Neuronal stem cell (in vitro differentiated cells): ENCODE measurements at regions not wholly inside any gene's neighbourhood (a gene's known extent, or its start where the extent isn't known, plus 50 kb on each side); places are given as distances from the start of the nearest gene placed in this dataset.

Experiments used
- DNase-seq: peaks from one replicate; pipeline ENCODE4 v3.0.0-alpha.2; 2013; ENCODE audit warnings: low spot score
- H2AFZ ChIP-seq: one replicate; pipeline ENCODE4 v1.6.1; 2013; ENCODE audit warnings: mild to moderate bottlenecking, low read length, inconsistent platforms
- H2AK5ac ChIP-seq: 2 replicates; pipeline ENCODE4 v1.6.1; 2013; ENCODE audit warnings: low read depth, mild to moderate bottlenecking, inconsistent platforms, low read length, moderate library complexity, mixed read lengths
- H2BK120ac ChIP-seq: 2 replicates; pipeline ENCODE4 v1.6.1; 2013; ENCODE audit warnings: low read depth, mild to moderate bottlenecking, inconsistent platforms, low read length, moderate library complexity, mixed read lengths
- H2BK12ac ChIP-seq: one replicate; pipeline ENCODE4 v1.6.1; 2013; ENCODE audit warnings: low read length, inconsistent platforms
- H2BK15ac ChIP-seq: 2 replicates; pipeline ENCODE4 v1.6.1; 2013; ENCODE audit warnings: mild to moderate bottlenecking, low read length, inconsistent platforms, mixed read lengths
- H2BK5ac ChIP-seq: one replicate; pipeline ENCODE4 v1.6.1; 2013; ENCODE audit warnings: inconsistent platforms, mild to moderate bottlenecking, low read length, moderate library complexity
- H3K14ac ChIP-seq: one replicate; pipeline ENCODE4 v1.6.1; 2013; ENCODE audit warnings: low read length, inconsistent platforms
- H3K18ac ChIP-seq: 2 replicates; pipeline ENCODE4 v1.6.1; 2013; ENCODE audit warnings: low read length, inconsistent platforms
- H3K23ac ChIP-seq: 2 replicates; pipeline ENCODE4 v1.6.1; 2013; ENCODE audit warnings: low read depth, mild to moderate bottlenecking, mixed read lengths, low read length, inconsistent platforms; ENCODE audit not compliant: poor library complexity
- H3K27ac ChIP-seq: replicated peaks from 3 replicates; pipeline ENCODE4 v1.5.1; 2013; ENCODE audit warnings: low read length, inconsistent platforms
- H3K27me3 ChIP-seq, 3 experiments: 2 replicates each; pipeline ENCODE4 v1.6.1; 2013; ENCODE audit warnings: low read length in 3 of 3, mild to moderate bottlenecking in 2 of 3, inconsistent platforms in 1 of 3, low read depth in 1 of 3, mixed read lengths in 1 of 3, moderate library complexity in 1 of 3; ENCODE audit not compliant: control insufficient read depth in 3 of 3, insufficient read depth in 3 of 3
- H3K36me3 ChIP-seq, 2 donors: replicated peaks in 1 of 2; 2 replicates each; pipeline ENCODE4 v1.6.1; 2013; ENCODE audit warnings: low read length in 2 of 2; ENCODE audit not compliant: control insufficient read depth in 2 of 2, insufficient read depth in 2 of 2
- H3K4ac ChIP-seq: 2 replicates; pipeline ENCODE4 v1.6.1; 2013; ENCODE audit warnings: inconsistent platforms, mild to moderate bottlenecking, low read length, moderate library complexity
- H3K4me1 ChIP-seq, 2 donors: 1 replicate in 1 of 2; 2 replicates in 1 of 2; pipeline ENCODE4 v1.6.1; 2013; ENCODE audit warnings: low read length in 2 of 2, low read depth in 1 of 2; ENCODE audit not compliant: control insufficient read depth in 2 of 2, insufficient read depth in 1 of 2
- H3K4me2 ChIP-seq: one replicate; pipeline ENCODE4 v1.6.1; 2013; ENCODE audit warnings: mild to moderate bottlenecking, low read length, inconsistent platforms; ENCODE audit not compliant: insufficient read depth, poor library complexity, severe bottlenecking
- H3K4me3 ChIP-seq, 2 donors: 2 replicates each; pipeline ENCODE4 v1.5.1; 2013; ENCODE audit warnings: low read length in 2 of 2, mild to moderate bottlenecking in 2 of 2, inconsistent platforms in 1 of 2, moderate library complexity in 1 of 2
- H3K79me1 ChIP-seq: one replicate; pipeline ENCODE4 v1.6.1; 2013; ENCODE audit warnings: low read depth, mild to moderate bottlenecking, inconsistent platforms, low read length, moderate library complexity
- H3K9ac ChIP-seq: one replicate; pipeline ENCODE4 v1.6.1; 2013; ENCODE audit warnings: mild to moderate bottlenecking, low read depth, low read length, inconsistent platforms; ENCODE audit not compliant: poor library complexity
- H3K9me3 ChIP-seq, 2 donors: replicated peaks in 1 of 2; 2 replicates each; pipeline versions ENCODE3 to v1.6.1; 2013; ENCODE audit warnings: low read length in 2 of 2, mild to moderate bottlenecking in 2 of 2, inconsistent platforms in 1 of 2, low read depth in 1 of 2, mixed read lengths in 1 of 2, moderate library complexity in 1 of 2; ENCODE audit not compliant: control insufficient read depth in 2 of 2, insufficient read depth in 1 of 2
- H4K8ac ChIP-seq: one replicate; pipeline ENCODE4 v1.6.1; 2013; ENCODE audit warnings: low read depth, mild to moderate bottlenecking, inconsistent platforms, low read length, moderate library complexity
- H4K91ac ChIP-seq: one replicate; pipeline ENCODE4 v1.6.1; 2013; ENCODE audit warnings: low read length, low read depth, mild to moderate bottlenecking, inconsistent platforms; ENCODE audit not compliant: poor library complexity
- WGBS, 2 donors: extraction: QIAGEN DNeasy Blood & Tissue Kit; methylation state at CpG; one replicate each; pipeline ENCODE4 v1.1.7; 2013; ENCODE audit warnings: missing lambda C conversion rate in 2 of 2, mixed read lengths in 1 of 2; ENCODE audit not compliant: insufficient read length in 2 of 2, insufficient replicate concordance in 1 of 2; ENCODE audit errors: extremely low coverage in 2 of 2; 5-methylcytosine and 5-hydroxymethylcytosine counted together

GRCh38 chr12:74441872-74442271, 95.8 kb upstream of the ATXN7L3B start:
- Histone ChIP-seq H3K79me1 (no peaks in the 10 kb centered on the region), H3K4me1 (peaks cover 0 to 3% of the 10 kb centered on the region in 2 donors), H3K9ac (no peak overlapping the region), H2BK5ac (no peak overlapping the region), H2AK5ac (no peak overlapping the region), H3K23ac (no peak overlapping the region), H3K4me3 (no peak overlapping the region), H2AFZ (no peak overlapping the region), H3K27me3 (no peaks in the 10 kb centered on the region), H3K4me2 (no peak overlapping the region), H3K9me3 (no peaks in the 10 kb centered on the region), H3K18ac (no peak overlapping the region), H4K91ac (no peak overlapping the region), H3K27ac (no peak overlapping the region), H4K8ac (no peak overlapping the region), H2BK12ac (no peak overlapping the region), H3K14ac (no peak overlapping the region), H3K4ac (no peak overlapping the region), H2BK120ac (no peak overlapping the region), H3K36me3 (no peaks in the 10 kb centered on the region), H2BK15ac (no peak overlapping the region)
- WGBS, 2 donors: no CpG with 5 or more reads among the region's 4 CpGs
- no peak for DNase-seq

- peaks cover 0 to 3% of the 10 kb centered on the region in 2 donors for H3K4me1 ChIP-seq
- H2BK15ac ChIP-seq: no peak overlapping the region
- H4K91ac ChIP-seq: no peak overlapping the region
- no peak overlapping the region for H2BK5ac ChIP-seq
- no peak overlapping the region for H3K9ac ChIP-seq
- no peak overlapping the region for H3K4ac ChIP-seq
- H3K27ac ChIP-seq: no peak overlapping the region
- H3K36me3 ChIP-seq: no peaks in the 10 kb centered on the region
- H3K4me3 ChIP-seq: no peak overlapping the region
- no peak overlapping the region for H2AK5ac ChIP-seq
- no peak overlapping the region for H2BK12ac ChIP-seq
- H3K23ac ChIP-seq: no peak overlapping the region
- no peak for DNase-seq
- no peak overlapping the region for H2BK120ac ChIP-seq
- H2AFZ ChIP-seq: no peak overlapping the region
- H3K9me3 ChIP-seq: no peaks in the 10 kb centered on the region
- H3K27me3 ChIP-seq: no peaks in the 10 kb centered on the region
- no peak overlapping the region for H4K8ac ChIP-seq
- H3K14ac ChIP-seq: no peak overlapping the region
- no peak overlapping the region for H3K18ac ChIP-seq
- no peak overlapping the region for H3K4me2 ChIP-seq
- WGBS, 2 donors: no CpG with 5 or more reads among the region's 2 CpGs
- H3K79me1 ChIP-seq: no peaks in the 10 kb centered on the region
These were observed 91.2 kb upstream of the ATXN7L3B start for GRCh38 chr12:74446466-74446865.

- no peak overlapping the region for H2AFZ ChIP-seq
- no peak for DNase-seq
- H2BK12ac ChIP-seq: no peak overlapping the region
- no peaks in the 10 kb centered on the region for H3K27me3 ChIP-seq
- no peak overlapping the region for H3K4ac ChIP-seq
- no peak overlapping the region for H3K4me2 ChIP-seq
- no peaks in the 10 kb centered on the region for H3K4me1 ChIP-seq
- H2BK15ac ChIP-seq: no peak overlapping the region
- H3K14ac ChIP-seq: no peak overlapping the region
- H4K8ac ChIP-seq: no peak overlapping the region
- H3K23ac ChIP-seq: no peak overlapping the region
- H3K9me3 ChIP-seq: no peaks in the 10 kb centered on the region
- H2BK120ac ChIP-seq: no peak overlapping the region
- whole genome bisulfite sequencing, 2 donors: no CpG with 5 or more reads among the region's 2 CpGs
- H4K91ac ChIP-seq: no peak overlapping the region
- H3K4me3 ChIP-seq: no peak overlapping the region
- no peaks in the 10 kb centered on the region for H3K36me3 ChIP-seq
- no peak overlapping the region for H3K18ac ChIP-seq
- H2BK5ac ChIP-seq: no peak overlapping the region
- no peak overlapping the region for H3K27ac ChIP-seq
- no peak overlapping the region for H2AK5ac ChIP-seq
- no peaks in the 10 kb centered on the region for H3K79me1 ChIP-seq
- no peak overlapping the region for H3K9ac ChIP-seq
These were observed 87.8 kb upstream of the ATXN7L3B start for GRCh38 chr12:74449872-74450271.

GRCh38 chr12:74454109-74454508, 83.5 kb upstream of the ATXN7L3B start:
- WGBS, 2 donors: no CpG with 5 or more reads among the region's 1 CpG
- no peaks in the 10 kb centered on the region for H3K4me1 ChIP-seq
- no peak overlapping the region for H2BK5ac ChIP-seq
- H3K27me3 ChIP-seq: no peaks in the 10 kb centered on the region
- H3K18ac ChIP-seq: no peak overlapping the region
- H3K36me3 ChIP-seq: no peaks in the 10 kb centered on the region
- H3K4ac ChIP-seq: no peak overlapping the region
- no peak overlapping the region for H3K4me3 ChIP-seq
- H2BK15ac ChIP-seq: no peak overlapping the region
- H2BK12ac ChIP-seq: no peak overlapping the region
- H4K8ac ChIP-seq: no peak overlapping the region
- no peak overlapping the region for H3K27ac ChIP-seq
- no peak overlapping the region for H3K23ac ChIP-seq
- no peak overlapping the region for H2BK120ac ChIP-seq
- no peaks in the 10 kb centered on the region for H3K79me1 ChIP-seq
- H2AFZ ChIP-seq: no peak overlapping the region
- DNase-seq: no peak
- no peak overlapping the region for H2AK5ac ChIP-seq
- no peaks in the 10 kb centered on the region for H3K9me3 ChIP-seq
- no peak overlapping the region for H4K91ac ChIP-seq
- no peak overlapping the region for H3K9ac ChIP-seq
- no peak overlapping the region for H3K14ac ChIP-seq
- H3K4me2 ChIP-seq: no peak overlapping the region
